Aorta (tissue), 5 donors: ENCODE measurements at regions not wholly inside any gene's neighbourhood (a gene's known extent, or its start where the extent isn't known, plus 50 kb on each side); places are given as distances from the start of the nearest gene placed in this dataset.

Experiments used
- ATAC-seq: fragments of 200-7000 bp; cut with Tn5 transposase; one replicate; pipeline ENCODE4 v1.9.1; 2022; ENCODE audit warnings: moderate library complexity; ENCODE audit not compliant: low FRiP score
- DNase-seq, 2 donors: peaks; one replicate each; pipeline ENCODE4 v3.0.0-alpha.2; 2020
- H3K27ac ChIP-seq, 2 donors: one replicate each; pipeline ENCODE4 v1.5.1; 2013; ENCODE audit warnings: low read length in 2 of 2, mild to moderate bottlenecking in 2 of 2, moderate library complexity in 2 of 2, control low read depth in 1 of 2, inconsistent platforms in 1 of 2, low read depth in 1 of 2
- H3K27me3 ChIP-seq, 2 donors: one replicate each; pipeline ENCODE4 v1.6.1; 2013; ENCODE audit warnings: control low read depth in 1 of 2, low read length in 1 of 2, mild to moderate bottlenecking in 1 of 2, moderate library complexity in 1 of 2; ENCODE audit not compliant: insufficient read depth in 2 of 2, control insufficient read depth in 1 of 2
- H3K36me3 ChIP-seq, 2 donors: one replicate each; pipeline ENCODE4 v1.6.1; 2013; ENCODE audit warnings: control low read depth in 1 of 2, low read length in 1 of 2, mild to moderate bottlenecking in 1 of 2; ENCODE audit not compliant: insufficient read depth in 2 of 2, control insufficient read depth in 1 of 2
- H3K4me1 ChIP-seq, 2 donors: one replicate each; pipeline ENCODE4 v1.6.1; 2013; ENCODE audit warnings: low read length in 2 of 2, control low read depth in 1 of 2, mild to moderate bottlenecking in 1 of 2, moderate library complexity in 1 of 2; ENCODE audit not compliant: insufficient read depth in 2 of 2, control insufficient read depth in 1 of 2
- H3K4me3 ChIP-seq, 2 donors: one replicate each; pipeline ENCODE4 v1.5.1; 2013; ENCODE audit warnings: low read length in 2 of 2, control low read depth in 1 of 2, mild to moderate bottlenecking in 1 of 2
- H3K9me3 ChIP-seq: one replicate; pipeline ENCODE4 v1.6.1; 2013; ENCODE audit warnings: mild to moderate bottlenecking, low read length; ENCODE audit not compliant: control insufficient read depth
- WGBS, 2 donors: extraction: QIAGEN DNeasy Blood & Tissue Kit; methylation state at CpG; one replicate each; pipeline ENCODE4 v1.1.7; 2013; 5-methylcytosine and 5-hydroxymethylcytosine counted together
- intact Hi-C, 2 donors: fragments of 100-400 bp; cut with DNase I; formaldehyde crosslinking; loops; one replicate each; pipeline versions ENCODE4 v1.14.2 to v1.15.0; 2022
- donor health status: healthy with polysubstance abuse.
- donor health status: Bipolar disorder and iron deficiency.
- donor health status: DM: no; HTN: no; CAD: no.
- donor health status: DM: no; HTN: no; CAD: no.
- donor health status: DM: yes; HTN: yes; CAD: no.

GRCh38 chr3:78368636-78369345 is 1328.9 kb downstream of the ROBO2 start:
- H3K36me3 ChIP-seq, result no peaks in the 10 kb centered on the region
- H3K9me3 ChIP-seq, result no peaks in the 10 kb centered on the region
- no peaks in the 10 kb centered on the region for H3K27me3 ChIP-seq
- no peak for ATAC-seq
- no peak overlapping the region for H3K4me3 ChIP-seq
- H3K27ac ChIP-seq, result no peak overlapping the region
- no peak for DNase-seq
- WGBS, 2 donors, result 83 to 88% methylated on average over 8 of the region's 8 CpGs
- no peaks in the 10 kb centered on the region for H3K4me1 ChIP-seq
- intact Hi-C loops, result no loop called here

- 41 to 44% methylated on average over 1 of the region's 1 CpG for WGBS, 2 donors
- intact Hi-C loops, result no loop called here
- ATAC-seq, result no peak
Observed at GRCh38 chr3:78390221-78390620, 1350.3 kb downstream of the ROBO2 start.

GRCh38 chr3:78398401-78398800 is 1358.5 kb downstream of the ROBO2 start:
- no peak for DNase-seq
- H3K4me1 ChIP-seq, result no peaks in the 10 kb centered on the region
- WGBS, 2 donors, result 73 to 77% methylated on average over 2 of the region's 2 CpGs
- H3K27me3 ChIP-seq, result no peaks in the 10 kb centered on the region
- H3K36me3 ChIP-seq, result no peaks in the 10 kb centered on the region
- ATAC-seq, result no peak
- intact Hi-C loops, result no loop called here
- H3K4me3 ChIP-seq, result no peak overlapping the region
- no peaks in the 10 kb centered on the region for H3K9me3 ChIP-seq
- H3K27ac ChIP-seq, result no peak overlapping the region

More at GRCh38 chr3:78390221-78390620, 1350.3 kb downstream of the ROBO2 start:
- peaks cover 9% of the 10 kb centered on the region for H3K9me3 ChIP-seq
- no peak overlapping the region for H3K4me3 ChIP-seq
- H3K4me1 ChIP-seq, result no peaks in the 10 kb centered on the region
- H3K27me3 ChIP-seq, result no peaks in the 10 kb centered on the region
- no peaks in the 10 kb centered on the region for H3K36me3 ChIP-seq
- H3K27ac ChIP-seq, result no peak overlapping the region
- DNase-seq, result no peak

- 75 to 86% methylated on average over 1 of the region's 1 CpG for WGBS, 2 donors
- intact Hi-C loops, result no loop called here
- H3K36me3 ChIP-seq, result no peaks in the 10 kb centered on the region
Observed at GRCh38 chr3:78402720-78403119, 1362.8 kb downstream of the ROBO2 start.

GRCh38 chr3:78405745-78406144 is 1362.1 kb downstream of the ROBO1 start:
- Histone ChIP-seq H3K27me3 (no peaks in the 10 kb centered on the region), H3K36me3 (no peaks in the 10 kb centered on the region), H3K4me1 (no peaks in the 10 kb centered on the region), H3K4me3 (no peak overlapping the region), H3K9me3 (no peaks in the 10 kb centered on the region), H3K27ac (no peak overlapping the region)
- DNase-seq (no peak), ATAC-seq (no peak)
- intact Hi-C loops, result no loop called here
- 83 to 87% methylated on average over 3 of the region's 3 CpGs for WGBS, 2 donors

More at GRCh38 chr3:78402720-78403119, 1362.8 kb downstream of the ROBO2 start:
- DNase-seq (no peak), ATAC-seq (no peak)
- no peaks in the 10 kb centered on the region for H3K4me1 ChIP-seq
- no peak overlapping the region for H3K4me3 ChIP-seq
- no peaks in the 10 kb centered on the region for H3K27me3 ChIP-seq
- no peaks in the 10 kb centered on the region for H3K9me3 ChIP-seq
- H3K27ac ChIP-seq, result no peak overlapping the region

- Histone ChIP-seq H3K27ac (no peak overlapping the region), H3K4me3 (no peak overlapping the region), H3K9me3 (no peaks in the 10 kb centered on the region), H3K36me3 (no peaks in the 10 kb centered on the region), H3K27me3 (no peaks in the 10 kb centered on the region), H3K4me1 (no peaks in the 10 kb centered on the region)
- ATAC-seq, result no peak
- DNase-seq, result no peak
- WGBS, 2 donors, result 93 to 94% methylated on average over 2 of the region's 2 CpGs
- intact Hi-C loops, result no loop called here
Observed at GRCh38 chr3:78406396-78406795, 1361.4 kb downstream of the ROBO1 start.

- H3K4me3 ChIP-seq, result no peak overlapping the region
- intact Hi-C loops, result no loop called here
- no peak for DNase-seq
- no peak overlapping the region for H3K27ac ChIP-seq
- no peaks in the 10 kb centered on the region for H3K27me3 ChIP-seq
- no peaks in the 10 kb centered on the region for H3K36me3 ChIP-seq
- ATAC-seq, result no peak
- 86 to 93% methylated on average over 2 of the region's 2 CpGs for whole genome bisulfite sequencing, 2 donors
- no peaks in the 10 kb centered on the region for H3K4me1 ChIP-seq
- no peaks in the 10 kb centered on the region for H3K9me3 ChIP-seq
Observed at GRCh38 chr3:78410077-78410476, 1357.7 kb downstream of the ROBO1 start.

- Histone ChIP-seq H3K36me3 (no peaks in the 10 kb centered on the region), H3K4me3 (no peak overlapping the region), H3K4me1 (no peaks in the 10 kb centered on the region), H3K9me3 (no peaks in the 10 kb centered on the region), H3K27ac (no peak overlapping the region), H3K27me3 (no peaks in the 10 kb centered on the region)
- ATAC-seq (no peak), DNase-seq (no peak)
- intact Hi-C loops, result no loop called here
- 63 to 68% methylated on average over 2 of the region's 2 CpGs for WGBS, 2 donors
Observed at GRCh38 chr3:78414261-78414660, 1353.5 kb downstream of the ROBO1 start.

GRCh38 chr3:78420611-78421010 is 1347.2 kb downstream of the ROBO1 start:
- Histone ChIP-seq H3K27me3 (no peaks in the 10 kb centered on the region), H3K9me3 (no peaks in the 10 kb centered on the region), H3K4me3 (no peak overlapping the region), H3K36me3 (no peaks in the 10 kb centered on the region), H3K27ac (no peak overlapping the region), H3K4me1 (no peaks in the 10 kb centered on the region)
- DNase-seq (no peak), ATAC-seq (no peak)
- intact Hi-C loops, result no loop called here
